SK-MEL-5 (cell line): ENCODE measurements at regions not wholly inside any gene's neighbourhood (a gene's known extent, or its start where the extent isn't known, plus 50 kb on each side); places are given as distances from the start of the nearest gene placed in this dataset.
A peak's percentile ranks its signal among the peaks of the same experiment; 100 is the strongest.

Experiments
- DNase-seq: peaks from one replicate; pipeline ENCODE4 v3.0.0-alpha.2; 2016; ENCODE audit warnings: low read depth, low spot score
- in situ Hi-C: cut with HindIII; loops from 2 replicates; pipeline ENCODE4 v1.10.0; 2016; ENCODE audit warnings: low sequenced_read_pairs, high pct_unique_total_duplicates, low pct_unique_long_range_greater_than_20kb

DNA sequence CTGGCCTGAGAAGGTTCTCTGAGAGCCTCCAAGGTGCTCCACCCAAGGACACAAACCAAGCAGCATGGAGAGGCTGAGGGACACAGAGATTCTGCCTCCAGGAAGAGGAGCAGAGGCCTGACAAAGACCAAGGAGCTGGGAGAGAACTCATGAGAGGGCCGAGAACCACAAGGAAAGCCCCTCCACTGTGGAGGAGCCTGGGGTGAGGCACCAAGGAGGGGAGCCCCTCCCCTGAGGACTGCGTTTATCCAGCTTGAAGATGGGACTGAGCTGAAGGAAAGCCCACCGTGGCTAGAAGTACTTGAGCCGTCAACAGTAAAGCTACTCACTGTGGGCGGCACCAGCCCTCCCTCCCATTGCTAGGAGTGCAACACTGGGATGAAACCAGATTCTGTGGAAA lies 63.1 kb upstream of the MEF2A start:
- no peak for DNase-seq
- in situ Hi-C loops: no loop called here

DNA sequence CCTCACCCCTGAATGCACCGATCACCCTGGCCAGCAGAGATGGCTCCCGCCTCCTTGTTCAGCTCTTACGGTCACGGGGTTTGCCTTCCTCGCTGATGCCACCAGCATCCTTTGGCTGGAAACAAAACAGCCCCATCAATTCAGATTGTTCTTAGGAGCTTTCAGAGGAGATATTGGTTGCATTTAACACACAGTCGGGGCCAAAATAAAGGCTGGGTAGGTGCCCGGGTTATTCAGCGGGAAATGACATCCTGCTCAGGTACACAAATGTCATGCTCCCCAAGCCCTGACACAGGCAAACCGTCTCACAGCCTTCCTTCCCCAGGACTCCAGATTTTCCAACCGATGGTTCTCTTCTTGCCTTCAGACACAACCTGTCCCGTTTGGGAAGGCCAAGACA lies 62.4 kb upstream of the MEF2A start:
- in situ Hi-C loops: no loop called here
- no peak for DNase-seq

DNA sequence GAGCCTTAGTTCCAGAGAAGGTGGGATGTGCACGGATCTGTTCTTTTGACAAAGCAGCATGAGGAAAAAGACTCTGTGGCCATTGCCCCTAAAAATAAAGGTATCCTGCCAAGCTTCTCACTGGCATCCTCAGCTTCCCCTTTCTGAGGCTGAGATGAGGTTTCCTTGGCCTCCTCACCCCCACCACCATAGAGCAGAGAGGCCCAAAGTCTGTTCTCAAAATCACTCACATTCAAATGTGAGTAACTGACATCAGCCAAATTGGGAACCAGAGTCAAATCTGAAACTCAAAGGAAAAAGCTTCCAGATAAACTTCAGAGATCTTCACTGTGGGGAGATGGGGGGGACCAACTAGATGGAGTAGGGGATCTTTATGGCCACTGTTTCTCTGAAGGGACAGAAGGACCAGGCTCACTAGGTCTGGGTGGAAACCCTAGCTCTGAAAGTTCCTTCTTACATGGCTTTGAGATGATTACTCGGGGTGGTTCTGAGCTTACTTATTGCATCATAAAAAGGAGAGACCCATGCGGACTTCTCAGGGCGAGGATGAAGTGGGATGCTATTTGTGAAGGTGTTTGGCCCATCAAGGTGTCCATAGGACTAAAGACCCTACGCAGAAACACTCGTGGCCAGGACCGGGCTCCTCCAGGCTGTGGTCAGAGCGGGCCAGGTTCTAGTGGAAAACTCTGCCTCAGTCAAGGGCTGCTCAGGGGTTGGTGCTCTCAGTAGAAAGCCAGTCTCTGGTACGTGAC lies 61.5 kb upstream of the MEF2A start:
- no peak for DNase-seq
- in situ Hi-C loops: no loop called here

- in situ Hi-C loops: no loop called here
- no peak for DNase-seq
Observed at GRCh38 chr15:99504823-99505551, 60.8 kb upstream of the MEF2A start.

DNA sequence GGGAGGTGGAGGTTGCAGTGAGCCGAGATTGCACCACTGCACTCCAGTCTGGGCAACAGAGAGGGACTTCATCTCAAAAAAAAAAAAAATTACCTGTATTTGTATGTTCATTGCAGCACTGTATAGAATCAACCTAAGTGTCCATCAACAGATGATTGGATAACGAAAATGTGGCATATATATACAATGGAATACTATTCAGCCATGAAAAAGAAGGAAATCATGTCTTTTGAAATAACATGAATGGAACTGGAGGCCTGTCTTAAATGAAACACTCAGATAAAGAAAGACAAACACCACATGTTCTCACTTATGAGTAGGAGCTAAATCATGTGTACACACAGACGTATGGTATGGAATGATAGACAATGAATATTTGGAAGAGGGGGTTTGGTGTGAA lies 59.4 kb upstream of the MEF2A start:
- no peak for DNase-seq
- in situ Hi-C loops: no loop called here

DNA sequence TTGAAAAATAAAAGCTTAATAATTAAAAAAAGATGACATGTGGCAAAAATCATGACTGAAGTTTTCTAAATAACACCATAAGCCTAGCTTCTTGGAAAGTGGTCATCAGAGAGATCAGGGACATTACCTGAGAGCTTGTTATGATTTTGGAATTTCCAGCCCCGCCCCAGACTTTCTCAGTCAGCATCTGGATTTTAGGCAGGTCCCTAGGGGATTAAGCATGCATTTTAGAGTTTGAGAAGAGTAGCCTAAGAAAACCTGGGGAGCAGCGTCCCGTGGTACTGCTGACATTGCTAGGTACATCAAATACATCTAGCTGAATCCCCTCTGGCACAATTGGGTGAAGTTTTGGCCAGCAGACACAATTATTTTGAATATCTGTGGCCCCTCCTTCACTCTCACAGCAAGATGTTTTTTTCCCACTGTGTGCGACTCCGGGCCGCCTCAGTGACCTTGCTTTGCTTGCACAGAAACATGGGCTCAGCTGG lies 58.7 kb upstream of the MEF2A start:
- DNase-seq: no peak
- in situ Hi-C loops: no loop called here

DNA sequence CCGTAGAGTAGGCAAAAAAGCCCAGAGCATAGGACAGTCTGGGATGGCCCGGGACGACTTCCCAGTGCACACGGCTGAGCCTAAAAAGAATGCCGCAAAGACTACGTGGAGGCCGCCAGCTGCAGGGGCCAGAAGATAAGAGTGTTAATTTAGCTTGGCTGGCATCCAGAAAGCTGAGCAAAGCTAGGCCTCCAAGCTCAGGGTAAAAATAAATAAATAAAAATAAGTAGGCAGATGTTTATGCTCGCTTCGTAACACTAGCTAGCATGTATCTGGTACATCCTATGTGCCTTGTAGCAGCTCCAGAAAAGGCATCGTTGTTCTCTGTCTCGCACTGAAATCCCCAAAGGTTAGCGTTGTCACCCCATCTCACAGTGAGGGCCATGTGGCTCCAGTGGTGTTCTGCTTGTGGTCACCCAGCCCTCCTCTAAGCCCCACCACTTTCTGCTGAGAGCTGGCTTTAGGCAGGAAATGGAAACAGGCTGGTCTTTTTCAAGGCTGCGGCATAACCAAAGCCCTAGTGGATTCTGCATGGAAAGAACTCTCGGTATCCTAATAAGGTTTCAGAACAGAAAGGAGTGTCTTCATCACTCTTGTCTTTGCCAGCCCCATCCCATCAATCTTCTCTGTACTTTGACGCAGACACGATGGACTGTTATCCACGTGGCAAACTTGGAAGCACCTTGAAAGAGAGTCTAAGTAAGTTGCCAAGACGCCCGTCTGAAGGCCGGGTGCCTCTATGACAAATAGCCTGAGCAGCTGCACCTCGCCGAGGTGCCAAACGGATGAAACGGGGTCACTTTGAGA lies 58.1 kb upstream of the MEF2A start:
- DNase-seq: peak; percentile 69
- in situ Hi-C loops: no loop called here

DNA sequence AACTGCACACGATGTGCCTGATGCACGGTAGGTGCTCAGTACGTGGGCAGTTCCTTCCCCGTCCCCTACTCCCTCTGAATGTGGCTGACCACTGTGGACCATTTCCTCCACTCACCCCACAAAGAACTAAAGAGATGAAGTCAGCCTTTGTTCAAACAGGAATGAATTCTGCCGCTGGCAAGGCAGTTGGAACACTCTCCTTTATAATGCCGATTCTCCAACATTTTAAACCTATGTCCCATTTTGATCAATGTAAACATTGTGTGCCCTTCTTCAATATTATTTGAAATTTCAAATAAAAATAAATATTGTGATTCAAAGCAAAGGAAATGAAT lies 57.5 kb upstream of the MEF2A start:
- in situ Hi-C loops: no loop called here
- peak; percentile 51 for DNase-seq

- in situ Hi-C loops: no loop called here
- no peak for DNase-seq
Observed at GRCh38 chr15:99508852-99509251, 56.9 kb upstream of the MEF2A start.

GRCh38 chr15:99509686-99510461 lies 55.9 kb upstream of the MEF2A start:
- no peak for DNase-seq
- in situ Hi-C loops: no loop called here

- no peak for DNase-seq
- in situ Hi-C loops: no loop called here
Observed at GRCh38 chr15:99511531-99511865, 54.3 kb upstream of the MEF2A start.

DNA sequence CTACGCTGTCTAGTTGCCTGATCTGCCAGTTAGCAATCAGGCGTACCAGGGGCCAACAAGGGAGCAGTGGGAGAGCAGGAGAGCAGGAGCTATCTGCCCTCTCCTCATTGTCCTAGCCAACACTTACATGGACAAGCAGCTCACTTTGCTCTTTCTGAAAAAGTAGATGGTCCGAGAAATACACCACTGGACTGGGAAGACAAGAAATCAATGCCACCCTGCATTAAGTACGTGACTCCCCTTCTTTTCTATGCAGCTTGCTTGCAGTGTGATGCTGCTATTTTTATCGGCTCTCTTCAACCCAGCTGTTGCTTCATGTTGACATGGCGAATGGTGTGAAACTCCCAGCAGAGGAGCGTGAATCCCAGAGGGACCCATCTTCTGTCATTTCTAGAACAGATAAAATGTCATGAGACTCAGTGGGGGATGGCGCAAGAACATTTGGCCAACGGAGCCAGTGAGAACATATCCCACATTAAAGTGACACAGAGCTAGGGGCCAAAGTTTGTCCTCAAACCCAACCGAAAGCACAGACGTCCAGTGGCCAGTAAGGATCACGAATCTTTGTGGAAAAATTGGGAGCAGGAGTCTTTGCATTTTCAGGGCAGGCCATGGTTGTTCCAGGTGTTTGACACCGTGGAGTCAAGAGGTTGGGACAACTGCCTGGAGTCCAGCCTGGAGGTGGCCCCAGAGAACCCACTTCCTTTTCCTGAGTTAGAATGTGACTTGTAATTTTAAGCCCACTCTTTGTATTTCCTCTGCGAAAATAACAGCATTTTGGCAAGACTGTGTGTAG lies 53.7 kb upstream of the MEF2A start:
- no peak for DNase-seq
- in situ Hi-C loops: no loop called here

DNA sequence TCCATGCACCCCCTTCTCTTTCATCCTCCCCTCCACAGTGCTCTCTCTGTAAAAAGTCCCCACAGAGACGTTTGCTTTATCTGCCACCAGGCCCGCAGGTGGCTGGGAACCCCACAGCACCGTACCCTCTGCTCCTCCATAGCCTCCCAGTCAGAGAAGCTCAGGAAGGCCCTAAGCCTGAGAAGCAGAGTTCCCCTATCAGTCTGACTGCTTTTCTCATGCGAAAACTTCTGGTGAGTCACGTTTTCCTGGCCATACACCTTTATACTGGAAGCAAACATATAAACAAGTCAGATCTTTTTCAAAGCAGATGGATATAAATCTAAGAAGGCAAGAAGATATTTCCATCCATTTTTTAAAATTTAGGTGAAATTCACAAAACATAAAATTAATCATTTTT lies 51.5 kb upstream of the MEF2A start:
- DNase-seq: no peak
- in situ Hi-C loops: no loop called here
